RWPE1 (cell line): ENCODE measurements at regions not wholly inside any gene's neighbourhood (a gene's known extent, or its start where the extent isn't known, plus 50 kb on each side); places are given as distances from the start of the nearest gene placed in this dataset.
A peak's percentile ranks its signal among the peaks of the same experiment; 100 is the strongest.

ENCODE experiments used
- CTCF ChIA-PET: fragments of 350-600 bp; sonication (Branson Sonifier 250); formaldehyde crosslinking; extraction: SDS; loops from one replicate; lab custom pipeline; 2021; lab: Yijun Ruan, JAX
- POLR2A ChIA-PET: fragments of 400-600 bp; formaldehyde crosslinking; extraction: SDS; loops from one replicate; lab custom pipeline; 2020; ENCODE audit warnings: antibody characterized with exemption; ENCODE audit not compliant: low non-redundant PET; lab: Yijun Ruan, JAX
- DNase-seq: peaks from one replicate; pipeline ENCODE4 v3.0.0; 2012; ENCODE audit warnings: low spot score
- H3K27ac ChIP-seq: fragments of 450-650 bp; 2 replicates; pipeline ENCODE4 v1.5.1; 2017
- TF ChIP-seq, protein P1 (sequence below): fragments of 450-650 bp; conservative IDR thresholded peaks from 2 replicates; pipeline ENCODE4 v1.5.1; 2017; ENCODE audit warnings: low read depth, mild to moderate bottlenecking

DNA sequence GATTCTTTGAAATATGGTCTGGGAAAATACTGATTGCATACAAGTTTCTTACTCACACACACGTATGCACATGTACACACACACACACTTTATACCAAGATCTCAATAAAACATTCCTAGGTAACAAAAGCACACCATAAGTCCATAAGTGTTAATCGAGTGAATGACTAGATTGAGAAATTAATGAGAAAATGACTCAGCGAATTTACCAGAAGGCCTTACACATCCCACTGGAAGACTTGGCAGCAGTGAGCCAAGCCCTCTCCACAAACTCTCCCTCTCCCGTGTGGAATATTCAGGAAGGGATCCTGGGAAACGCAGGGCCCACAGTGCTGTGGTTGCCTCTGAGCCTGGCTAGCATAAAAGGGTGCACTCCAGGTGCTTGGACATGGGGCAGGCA, 227.2 kb downstream of the LY86 start:
- TF ChIP-seq, protein P1, sequence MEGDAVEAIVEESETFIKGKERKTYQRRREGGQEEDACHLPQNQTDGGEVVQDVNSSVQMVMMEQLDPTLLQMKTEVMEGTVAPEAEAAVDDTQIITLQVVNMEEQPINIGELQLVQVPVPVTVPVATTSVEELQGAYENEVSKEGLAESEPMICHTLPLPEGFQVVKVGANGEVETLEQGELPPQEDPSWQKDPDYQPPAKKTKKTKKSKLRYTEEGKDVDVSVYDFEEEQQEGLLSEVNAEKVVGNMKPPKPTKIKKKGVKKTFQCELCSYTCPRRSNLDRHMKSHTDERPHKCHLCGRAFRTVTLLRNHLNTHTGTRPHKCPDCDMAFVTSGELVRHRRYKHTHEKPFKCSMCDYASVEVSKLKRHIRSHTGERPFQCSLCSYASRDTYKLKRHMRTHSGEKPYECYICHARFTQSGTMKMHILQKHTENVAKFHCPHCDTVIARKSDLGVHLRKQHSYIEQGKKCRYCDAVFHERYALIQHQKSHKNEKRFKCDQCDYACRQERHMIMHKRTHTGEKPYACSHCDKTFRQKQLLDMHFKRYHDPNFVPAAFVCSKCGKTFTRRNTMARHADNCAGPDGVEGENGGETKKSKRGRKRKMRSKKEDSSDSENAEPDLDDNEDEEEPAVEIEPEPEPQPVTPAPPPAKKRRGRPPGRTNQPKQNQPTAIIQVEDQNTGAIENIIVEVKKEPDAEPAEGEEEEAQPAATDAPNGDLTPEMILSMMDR, result no peak
- H3K27ac ChIP-seq, result no peak overlapping the region
- ChIA-PET POLR2A (no interaction called here), CTCF (interaction anchor here (0.6 kb wide), 1 partner anchor 274 kb away, joined by 3 read pairs; no protein-coding TSS in a partner anchor)
- DNase-seq, result no peak

DNA sequence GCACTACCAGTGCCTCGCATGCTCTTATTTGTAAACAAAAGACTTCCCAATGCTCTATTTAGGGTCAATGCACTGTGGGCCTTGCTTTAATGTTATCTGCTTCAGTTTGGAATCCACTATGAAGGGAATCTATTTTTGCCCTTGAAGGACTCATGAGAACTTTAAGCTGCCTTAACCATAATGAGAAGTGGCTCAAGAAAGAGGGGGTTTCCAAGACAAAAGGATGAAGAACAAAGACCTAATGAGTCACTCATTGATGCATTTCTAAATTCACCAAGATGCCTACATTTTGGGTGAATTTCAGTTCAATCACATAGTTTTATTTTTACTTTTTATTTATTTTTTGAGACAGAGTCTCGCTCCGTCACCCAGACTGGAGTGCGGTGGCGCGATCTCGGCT, 228.2 kb downstream of the LY86 start:
- CTCF ChIA-PET, result interaction anchor here (0.6 kb wide), 2 partner anchors 192 to 273 kb away, joined by 3 read pairs; no protein-coding TSS in a partner anchor

DNA sequence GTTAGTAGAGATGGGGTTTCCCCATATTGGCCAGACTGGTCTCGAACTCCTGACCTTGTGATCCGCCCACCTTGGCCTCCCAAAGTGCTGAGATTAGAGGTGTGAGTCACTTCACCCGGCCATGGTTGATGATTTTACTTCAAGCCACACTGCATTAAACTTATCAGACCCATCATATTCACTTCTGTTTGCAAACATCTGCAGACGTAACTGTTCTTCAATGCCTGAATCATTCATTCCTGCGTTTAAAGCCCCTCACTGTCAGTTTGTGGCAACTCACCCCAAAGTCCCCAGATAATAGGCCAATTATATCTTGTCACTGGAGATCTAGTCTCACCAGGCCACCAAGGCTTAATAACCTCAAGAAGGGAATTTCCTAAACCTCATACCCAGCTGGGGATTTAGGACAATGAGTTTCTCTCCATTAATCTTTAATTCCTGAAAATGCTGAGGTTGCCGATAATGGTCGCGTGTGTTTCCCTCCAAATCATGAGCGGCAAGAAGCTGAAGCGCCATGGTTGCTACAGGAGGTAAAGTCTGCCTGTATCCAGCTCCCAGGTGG, 229.6 kb downstream of the LY86 start:
- ChIA-PET POLR2A (no interaction called here), CTCF (interaction anchor here (0.6 kb wide), 2 partner anchors 12 to 363 kb away, joined by 3 read pairs; no protein-coding TSS in a partner anchor)
- DNase-seq, result no peak
- H3K27ac ChIP-seq, result no peak overlapping the region
- TF ChIP-seq, protein P1, result no peak

More for the DNA sequence above, 228.2 kb downstream of the LY86 start:
- POLR2A ChIA-PET, result no interaction called here
- TF ChIP-seq, protein P1, result no peak
- H3K27ac ChIP-seq, result no peak overlapping the region
- DNase-seq, result no peak

DNA sequence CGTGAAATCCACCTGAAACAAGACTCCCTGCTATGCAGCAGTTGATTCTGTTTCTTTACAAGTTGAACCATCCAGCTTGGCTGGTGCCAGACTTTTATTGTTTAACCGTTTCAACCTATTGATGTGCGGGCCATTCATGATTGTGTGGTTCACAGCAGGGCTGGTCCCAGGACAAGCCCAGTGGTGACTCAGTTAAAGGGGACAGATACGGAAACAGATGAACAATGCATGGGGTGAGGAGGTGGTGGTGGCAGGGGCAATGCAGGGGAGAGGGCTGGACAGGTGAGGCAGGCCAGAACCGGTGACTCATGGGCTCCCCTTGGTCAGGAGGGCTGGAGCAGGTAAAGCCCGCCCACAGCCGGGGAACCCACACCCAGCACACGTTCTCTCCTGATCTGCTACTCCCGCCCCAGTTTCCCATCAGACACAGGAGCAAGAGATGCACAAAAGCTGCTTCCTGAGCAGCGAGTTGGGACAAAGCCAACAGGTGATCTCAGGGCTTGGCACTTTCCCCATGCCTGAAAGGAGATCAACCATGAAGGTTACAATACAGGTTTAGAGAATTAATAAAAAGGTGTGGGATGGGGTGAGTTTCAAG, 232.2 kb downstream of the LY86 start:
- H3K27ac ChIP-seq, result peak overlapping the region; percentile 58
- TF ChIP-seq, protein P1, result no peak
- peak; percentile 81 for DNase-seq
- ChIA-PET CTCF (no interaction called here), POLR2A (interaction anchor here (0.6 kb wide), 1 partner anchor 12 kb away, joined by 3 read pairs; no protein-coding TSS in a partner anchor)

DNA sequence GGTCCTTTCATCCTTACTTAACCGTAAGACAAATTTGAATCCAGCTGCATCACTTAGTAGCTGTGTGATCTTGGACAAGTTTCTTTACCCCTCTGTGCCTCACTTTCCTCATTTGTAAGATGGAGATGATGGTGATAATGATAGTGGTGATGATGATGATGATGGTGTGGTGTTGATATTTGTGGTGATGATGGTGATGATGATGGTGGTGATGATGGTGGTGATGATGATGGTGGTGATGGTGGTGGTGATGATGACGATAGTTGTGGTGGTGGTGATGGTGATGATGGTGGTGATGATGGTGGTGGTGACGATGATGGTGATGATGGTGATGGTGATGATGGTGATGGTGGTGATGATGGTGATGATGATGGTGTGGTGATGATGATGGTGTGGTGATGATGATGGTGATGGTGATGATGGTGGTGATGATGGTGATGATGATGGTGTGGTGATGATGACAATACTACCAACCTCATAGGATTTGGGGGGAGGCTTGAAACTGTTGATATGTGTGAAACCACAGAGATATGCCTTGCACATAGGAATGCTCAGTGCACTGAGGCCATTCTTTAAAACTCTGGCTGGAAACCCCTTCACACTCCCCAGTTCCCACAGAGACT, 233.2 kb downstream of the LY86 start:
- CTCF ChIA-PET, result interaction anchor here (0.7 kb wide), 1 partner anchor 10 kb away, joined by 3 read pairs; no protein-coding TSS in a partner anchor
- H3K27ac ChIP-seq, result no peak overlapping the region
- POLR2A ChIA-PET, result no interaction called here
- no peak for DNase-seq
- TF ChIP-seq, protein P1, result no peak

DNA sequence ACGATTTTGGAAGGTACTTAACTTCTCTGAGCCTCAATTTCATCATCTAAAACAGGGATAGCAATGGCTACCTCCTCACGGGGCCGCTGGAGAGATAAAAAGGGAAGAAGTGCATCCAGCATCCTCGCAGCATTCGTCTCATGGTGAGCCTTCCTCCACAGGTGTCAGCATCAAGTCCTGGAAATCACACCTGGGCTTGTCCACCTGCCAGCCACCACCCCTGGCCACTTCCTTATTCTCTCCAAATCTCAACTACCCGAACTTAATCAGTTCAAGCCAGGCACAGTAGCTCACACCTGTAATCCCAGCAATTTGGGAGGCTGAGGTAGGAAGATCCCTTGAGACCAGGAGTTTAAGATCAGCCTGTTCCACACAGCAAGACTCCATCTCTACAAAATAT, 234.5 kb downstream of the LY86 start:
- TF ChIP-seq, protein P1, result no peak
- POLR2A ChIA-PET, result no interaction called here
- no peak for DNase-seq
- CTCF ChIA-PET, result no interaction called here
- no peak overlapping the region for H3K27ac ChIP-seq
